SK-N-MC (cell line): ENCODE measurements at regions not wholly inside any gene's neighbourhood (a gene's known extent, or its start where the extent isn't known, plus 50 kb on each side); places are given as distances from the start of the nearest gene placed in this dataset.

Experiments
- EZH2 ChIP-seq: fragments of 200-600 bp; sonication (generic); IDR thresholded peaks from one replicate; pipeline ENCODE4 v1.6.1; 2017; ENCODE audit warnings: antibody characterized with exemption
- FOXP2 ChIP-seq: optimal IDR thresholded peaks from 2 replicates; pipeline ENCODE3; 2011; ENCODE audit warnings: mild to moderate bottlenecking, moderate library complexity; ENCODE audit not compliant: insufficient read depth; ENCODE audit errors: extremely low read length, control extremely low read depth
- POLR2AphosphoS5 ChIP-seq: IDR thresholded peaks from 2 replicates; pipeline ENCODE4 v1.6.1; 2012; ENCODE audit warnings: mild to moderate bottlenecking, low read depth, low read length, borderline replicate concordance

DNA sequence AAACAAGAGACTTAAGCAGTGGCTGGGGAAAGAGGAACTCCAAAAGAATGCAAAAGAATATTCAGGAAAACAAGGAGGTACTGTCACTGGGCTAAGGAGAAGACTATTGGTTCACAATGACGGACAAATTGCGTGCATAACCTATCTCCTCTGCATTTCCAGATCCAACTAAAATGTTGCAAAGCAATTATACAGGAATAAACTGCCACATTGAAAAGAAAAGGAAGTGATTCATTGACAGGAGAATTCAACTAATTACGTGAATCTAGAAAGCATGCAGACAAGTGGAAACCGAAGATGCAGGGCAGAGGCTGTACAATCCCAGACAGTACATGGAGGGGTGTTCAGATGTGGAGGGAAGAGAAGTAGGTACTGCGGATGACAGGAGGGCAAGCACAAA is 152.8 kb upstream of the RIPOR2 start:
- TF ChIP-seq EZH2 (no peak), POLR2AphosphoS5 (no peak), FOXP2 (no peak)
